OCI-LY1 (cell line): ENCODE measurements at regions not wholly inside any gene's neighbourhood (a gene's known extent, or its start where the extent isn't known, plus 50 kb on each side); places are given as distances from the start of the nearest gene placed in this dataset.

Experiments used
- H2AFZ ChIP-seq: fragments of 200-600 bp; sonication (generic), shearing (Covaris generic); 2 replicates; pipeline ENCODE4 v1.6.0; 2014; ENCODE audit warnings: antibody characterized with exemption, mild to moderate bottlenecking, low read length
- H3F3A ChIP-seq: fragments of 200-600 bp; sonication (generic), shearing (Covaris generic); 2 replicates; pipeline ENCODE4 v1.6.0; 2014; ENCODE audit warnings: mild to moderate bottlenecking, antibody characterized with exemption, low read length, moderate library complexity; ENCODE audit not compliant: insufficient read depth
- H3K27ac ChIP-seq: fragments of 200-600 bp; sonication (generic); 2 replicates; pipeline ENCODE4 v1.5.1; 2014; ENCODE audit warnings: low read length, mixed run types, mild to moderate bottlenecking, low read depth; ENCODE audit not compliant: poor library complexity, severe bottlenecking
- H3K27me3 ChIP-seq: fragments of 200-600 bp; sonication (generic); 2 replicates; pipeline ENCODE4 v1.6.0; 2014; ENCODE audit warnings: antibody characterized with exemption, mild to moderate bottlenecking, low read length, moderate library complexity; ENCODE audit not compliant: insufficient read depth
- H3K36me3 ChIP-seq: fragments of 200-600 bp; sonication (generic); 2 replicates; pipeline ENCODE4 v1.6.1; 2014; ENCODE audit warnings: mild to moderate bottlenecking, antibody characterized with exemption, low read length, moderate library complexity, mixed read lengths; ENCODE audit not compliant: insufficient read depth
- H3K4me1 ChIP-seq: fragments of 200-600 bp; sonication (generic); 2 replicates; pipeline ENCODE4 v1.5.1; 2014; ENCODE audit warnings: mild to moderate bottlenecking, low read length, moderate library complexity; ENCODE audit not compliant: insufficient read depth, severe bottlenecking
- H3K4me2 ChIP-seq: fragments of 200-600 bp; sonication (generic), shearing (Covaris generic); 2 replicates; pipeline ENCODE4 v1.6.1; 2014; ENCODE audit warnings: low read length
- H3K4me3 ChIP-seq: fragments of 200-600 bp; sonication (generic); 2 replicates; pipeline ENCODE4 v1.5.1; 2014; ENCODE audit warnings: low read length, low read depth, mild to moderate bottlenecking, mixed read lengths; ENCODE audit not compliant: poor library complexity, severe bottlenecking
- H3K79me2 ChIP-seq: fragments of 200-600 bp; shearing (Covaris generic); 2 replicates; pipeline ENCODE4 v1.6.1; 2016; ENCODE audit warnings: mixed run types, low read length, mixed read lengths; ENCODE audit not compliant: insufficient read depth
- H3K9ac ChIP-seq: fragments of 200-600 bp; sonication (generic), shearing (Covaris generic); 2 replicates; pipeline ENCODE4 v1.6.1; 2014; ENCODE audit warnings: mild to moderate bottlenecking, low read length, mixed read lengths
- H3K9me2 ChIP-seq: fragments of 200-600 bp; sonication (generic), shearing (Covaris generic); 2 replicates; pipeline ENCODE4 v1.6.1; 2014; ENCODE audit warnings: low read depth, mild to moderate bottlenecking, low read length, mixed read lengths
- H3K9me3 ChIP-seq: fragments of 200-600 bp; shearing (Covaris generic); 2 replicates; pipeline ENCODE4 v1.6.1; 2014; ENCODE audit warnings: low read length, mixed read lengths
- H4K20me1 ChIP-seq: fragments of 200-600 bp; sonication (generic), shearing (Covaris generic); 2 replicates; pipeline ENCODE4 v1.6.0; 2016; ENCODE audit warnings: mild to moderate bottlenecking, low read length; ENCODE audit not compliant: insufficient read depth
- CTCF ChIP-seq: fragments of 200-600 bp; sonication (generic), shearing (Covaris generic); IDR thresholded peaks from 2 replicates; pipeline ENCODE4 v1.5.1; 2017; ENCODE audit warnings: mild to moderate bottlenecking, antibody characterized with exemption, low read length, moderate library complexity, mixed read lengths
- EZH2 ChIP-seq: fragments of 200-600 bp; sonication (generic), shearing (Covaris generic); IDR thresholded peaks from 2 replicates; pipeline ENCODE4 v1.8.0; 2017; ENCODE audit warnings: borderline replicate concordance, mixed run types, mild to moderate bottlenecking, antibody characterized with exemption, low read length, moderate library complexity, mixed read lengths

DNA sequence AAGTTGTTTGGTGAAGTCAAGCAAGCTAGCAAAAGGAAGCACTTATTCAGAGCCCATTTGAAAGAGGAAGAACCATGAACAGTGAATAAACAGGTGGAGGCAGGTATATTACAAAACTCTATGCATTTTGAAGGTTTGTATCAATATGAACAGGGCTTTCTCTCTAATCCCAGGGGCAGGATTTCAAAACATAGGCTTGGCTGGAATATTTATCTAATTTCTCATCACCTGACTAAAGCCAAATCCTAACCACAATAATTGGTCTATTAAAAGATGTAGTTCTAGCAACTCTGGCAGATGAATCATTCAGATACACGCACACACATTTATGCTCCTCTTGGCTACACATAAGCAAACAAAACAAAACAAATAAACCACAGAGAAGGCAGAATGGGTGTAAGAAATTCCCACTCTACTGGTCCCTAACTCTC lies 554.4 kb downstream of the INHBA start:
- Histone ChIP-seq H3K4me3 (no peak overlapping the region), H4K20me1 (no peaks in the 10 kb centered on the region), H3F3A (no peaks in the 10 kb centered on the region), H3K79me2 (no peaks in the 10 kb centered on the region), H3K36me3 (no peaks in the 10 kb centered on the region), H3K4me2 (no peak overlapping the region), H2AFZ (no peak overlapping the region), H3K27me3 (no peaks in the 10 kb centered on the region), H3K27ac (no peak overlapping the region), H3K9ac (no peak overlapping the region), H3K9me3 (no peaks in the 10 kb centered on the region), H3K9me2 (no peaks in the 10 kb centered on the region), H3K4me1 (no peaks in the 10 kb centered on the region)
- TF ChIP-seq EZH2 = no peak
- TF ChIP-seq CTCF = no peak

- Histone ChIP-seq H3K27me3 (no peaks in the 10 kb centered on the region), H3K9ac (no peak overlapping the region), H3F3A (no peaks in the 10 kb centered on the region), H3K9me3 (no peaks in the 10 kb centered on the region), H2AFZ (no peak overlapping the region), H3K79me2 (no peaks in the 10 kb centered on the region), H3K4me3 (no peak overlapping the region), H3K36me3 (no peaks in the 10 kb centered on the region), H3K9me2 (no peaks in the 10 kb centered on the region), H3K4me1 (no peaks in the 10 kb centered on the region), H4K20me1 (no peaks in the 10 kb centered on the region), H3K4me2 (no peak overlapping the region), H3K27ac (no peak overlapping the region)
- TF ChIP-seq EZH2 = no peak
Measured at GRCh38 chr7:41147606-41148485, 555.0 kb downstream of the INHBA start.

DNA sequence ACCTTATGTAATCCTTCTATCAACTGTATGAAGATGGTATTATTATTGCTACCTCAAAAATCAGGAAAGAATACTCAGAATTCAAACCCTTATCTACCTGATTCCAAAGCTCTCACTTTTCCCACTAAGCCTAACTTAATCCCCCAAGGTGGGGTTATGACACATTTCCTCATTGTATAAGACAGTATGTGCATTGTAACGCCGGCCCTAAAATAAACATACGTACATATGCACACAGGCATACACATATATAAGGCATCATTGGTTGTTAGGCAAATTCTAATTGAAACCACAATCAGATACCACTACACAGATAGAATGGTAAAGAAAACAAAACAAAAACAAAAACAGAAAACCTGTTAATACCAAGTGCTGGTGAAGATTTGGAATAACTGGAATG lies 556.5 kb downstream of the INHBA start:
- no peaks in the 10 kb centered on the region for H3K9me3 ChIP-seq
- TF ChIP-seq CTCF (no peak), EZH2 (no peak)
- no peaks in the 10 kb centered on the region for H3K4me1 ChIP-seq
- no peak overlapping the region for H2AFZ ChIP-seq
- H3K36me3 ChIP-seq = no peaks in the 10 kb centered on the region
- no peak overlapping the region for H3K27ac ChIP-seq
- H3K9me2 ChIP-seq = no peaks in the 10 kb centered on the region
- H3K27me3 ChIP-seq = no peaks in the 10 kb centered on the region
- H3K9ac ChIP-seq = no peak overlapping the region
- no peak overlapping the region for H3K4me2 ChIP-seq
- H3K4me3 ChIP-seq = no peak overlapping the region
- H3F3A ChIP-seq = no peaks in the 10 kb centered on the region
- H4K20me1 ChIP-seq = no peaks in the 10 kb centered on the region
- H3K79me2 ChIP-seq = no peaks in the 10 kb centered on the region

GRCh38 chr7:41145656-41146055 lies 557.2 kb downstream of the INHBA start:
- no peaks in the 10 kb centered on the region for H4K20me1 ChIP-seq

More at GRCh38 chr7:41145656-41146055, 557.2 kb downstream of the INHBA start:
- H3K4me3 ChIP-seq = no peak overlapping the region
- no peaks in the 10 kb centered on the region for H3K9me2 ChIP-seq
- H3K4me2 ChIP-seq = no peak overlapping the region
- no peaks in the 10 kb centered on the region for H3F3A ChIP-seq
- no peak overlapping the region for H3K9ac ChIP-seq
- H2AFZ ChIP-seq = no peak overlapping the region
- H3K79me2 ChIP-seq = no peaks in the 10 kb centered on the region
- no peaks in the 10 kb centered on the region for H3K9me3 ChIP-seq
- TF ChIP-seq CTCF (no peak), EZH2 (no peak)
- no peaks in the 10 kb centered on the region for H3K27me3 ChIP-seq
- no peak overlapping the region for H3K27ac ChIP-seq
- no peaks in the 10 kb centered on the region for H3K4me1 ChIP-seq
- no peaks in the 10 kb centered on the region for H3K36me3 ChIP-seq
